GM18870 (cell line): ENCODE measurements at regions not wholly inside any gene's neighbourhood (a gene's known extent, or its start where the extent isn't known, plus 50 kb on each side); places are given as distances from the start of the nearest gene placed in this dataset.
"Not testable (repeated sequence)": the region's sequence is repeated elsewhere in the genome, so short reads cannot be mapped to it uniquely, and the experiment has no call there.

ENCODE experiments used
- ATAC-seq: cut with Tn5 transposase; IDR thresholded peaks from one replicate; pipeline ENCODE4 v1.9.1; 2021; ENCODE audit warnings: moderate library complexity; ENCODE audit not compliant: unreplicated experiment

- no peak for ATAC-seq
These were observed 147.1 kb downstream of the NAA11 start for GRCh38 chr4:79178760-79179159.

DNA sequence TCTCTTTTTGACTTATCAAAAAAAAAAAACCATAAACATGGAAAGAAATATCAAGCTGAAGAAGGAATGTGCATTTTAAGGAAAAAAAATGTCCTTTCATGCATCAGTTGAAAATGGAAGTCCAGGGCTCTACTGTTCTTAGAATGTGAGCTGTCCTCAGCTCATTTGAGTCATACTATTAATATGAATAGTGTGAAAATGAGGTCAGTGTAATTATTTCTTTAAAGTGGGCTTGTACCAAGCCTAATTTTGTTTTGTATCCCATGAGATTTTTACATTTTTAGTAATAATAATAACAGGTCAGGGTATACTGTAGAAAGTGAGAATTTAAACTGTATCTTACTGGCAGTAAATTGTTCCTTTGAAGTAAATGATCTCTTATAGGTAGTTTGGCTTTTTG lies 148.5 kb downstream of the NAA11 start:
- peak; percentile 54 for ATAC-seq

DNA sequence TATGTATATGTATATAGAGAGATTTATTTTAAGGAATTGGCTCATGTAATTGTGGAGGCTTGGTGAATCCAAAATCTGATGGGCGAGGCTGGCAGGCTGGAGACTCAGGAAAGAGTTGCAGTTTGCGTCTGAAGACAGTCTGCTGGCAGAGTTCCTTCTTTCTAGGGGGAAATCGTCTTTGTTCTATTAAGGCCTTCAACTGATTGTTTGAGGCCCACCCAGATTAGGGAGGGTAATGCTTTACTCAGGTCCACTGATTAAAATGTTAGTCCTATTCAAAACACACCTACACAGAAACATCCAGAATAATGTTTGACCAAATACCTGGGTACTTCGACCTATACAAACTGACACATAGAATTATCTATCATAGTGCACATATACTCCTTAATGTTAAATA lies 149.5 kb downstream of the NAA11 start:
- no peak for ATAC-seq

DNA sequence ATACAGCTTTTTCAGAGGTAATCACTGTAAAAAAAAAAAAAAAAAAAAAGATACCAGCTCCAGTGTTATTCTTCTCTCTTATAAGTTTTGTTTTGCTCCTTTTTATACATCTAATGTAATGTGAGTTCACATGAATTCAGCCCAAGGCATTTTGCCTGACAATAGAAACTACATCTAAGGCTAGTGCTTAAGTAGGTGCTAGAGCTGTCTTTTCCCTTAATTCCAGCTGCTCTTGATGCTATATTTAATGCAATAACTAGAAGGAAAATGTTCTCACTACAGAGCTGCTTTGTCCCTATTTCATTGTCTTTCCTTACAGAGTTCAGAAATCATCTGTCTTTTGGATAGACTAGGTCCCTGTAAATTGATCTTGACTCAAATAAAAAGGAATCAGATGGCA lies 150.1 kb downstream of the NAA11 start:
- no peak for ATAC-seq

- no peak for ATAC-seq
These were observed 151.2 kb downstream of the NAA11 start for GRCh38 chr4:79174490-79175252.

DNA sequence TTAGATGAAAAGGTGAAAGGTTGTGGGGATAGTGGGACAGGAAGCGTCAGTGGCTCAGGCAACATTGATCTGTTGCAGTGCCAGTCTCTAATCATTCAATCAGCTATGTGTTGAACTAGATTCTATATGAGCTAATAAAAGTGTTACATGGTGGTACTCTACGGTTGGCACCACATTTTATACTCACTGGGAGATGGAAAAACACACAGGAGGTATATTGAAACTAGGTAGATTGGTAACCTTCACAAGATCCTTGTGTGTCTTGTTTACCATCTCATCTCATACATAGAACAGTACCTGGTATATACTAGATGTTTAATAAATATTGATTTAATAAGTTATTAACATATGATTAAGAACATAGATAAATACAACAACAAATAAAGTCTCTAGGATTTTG lies 152.7 kb downstream of the NAA11 start:
- ATAC-seq: no peak

DNA sequence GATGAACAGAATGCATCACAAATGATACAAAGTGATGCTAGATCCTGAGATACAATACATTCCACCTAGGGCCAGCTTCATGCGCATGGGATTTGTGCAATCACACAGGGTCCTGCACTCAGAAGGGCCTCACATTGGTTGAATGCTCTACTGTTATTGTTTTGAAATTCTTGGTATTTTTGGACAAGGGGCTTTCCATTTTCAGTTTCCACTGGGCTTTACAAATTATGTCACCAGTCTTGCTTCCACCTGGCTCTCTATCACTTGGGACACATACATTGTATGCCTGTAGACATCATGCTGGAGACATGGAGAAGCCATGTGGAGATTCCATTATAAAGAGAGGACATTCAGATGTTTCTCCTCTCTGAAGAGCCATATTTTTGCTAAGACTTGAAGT lies 155.8 kb downstream of the NAA11 start:
- ATAC-seq: peak; percentile 83

GRCh38 chr4:79164907-79165610 lies 160.8 kb downstream of the NAA11 start:
- no peak for ATAC-seq

- ATAC-seq: peak; percentile 73
These were observed 161.8 kb downstream of the NAA11 start for GRCh38 chr4:79163981-79164490.

GRCh38 chr4:79160962-79161361 lies 164.9 kb downstream of the NAA11 start:
- no peak for ATAC-seq

GRCh38 chr4:79158705-79159104 lies 167.2 kb downstream of the NAA11 start:
- ATAC-seq: not testable (repeated sequence)

DNA sequence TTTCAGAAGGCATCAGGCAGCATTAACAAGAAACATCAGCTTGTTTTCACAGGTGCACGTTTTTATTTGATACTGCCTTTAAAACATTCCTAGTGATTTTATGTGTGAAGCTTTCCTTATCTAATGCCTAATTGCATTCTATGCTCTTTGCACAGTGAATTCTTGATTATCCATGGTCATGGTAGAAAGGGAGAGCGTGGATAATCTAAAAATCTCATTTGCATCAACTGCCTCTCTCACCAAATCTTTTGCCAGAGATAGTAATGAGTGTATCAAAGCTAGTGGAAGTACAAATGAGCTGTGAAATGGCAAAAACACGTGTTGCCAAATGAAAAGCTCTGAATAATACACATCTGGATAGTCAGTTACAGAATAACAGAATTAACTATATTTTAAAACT lies 170.5 kb downstream of the NAA11 start:
- ATAC-seq: no peak

GRCh38 chr4:79150820-79151416 lies 174.9 kb downstream of the NAA11 start:
- no peak for ATAC-seq

DNA sequence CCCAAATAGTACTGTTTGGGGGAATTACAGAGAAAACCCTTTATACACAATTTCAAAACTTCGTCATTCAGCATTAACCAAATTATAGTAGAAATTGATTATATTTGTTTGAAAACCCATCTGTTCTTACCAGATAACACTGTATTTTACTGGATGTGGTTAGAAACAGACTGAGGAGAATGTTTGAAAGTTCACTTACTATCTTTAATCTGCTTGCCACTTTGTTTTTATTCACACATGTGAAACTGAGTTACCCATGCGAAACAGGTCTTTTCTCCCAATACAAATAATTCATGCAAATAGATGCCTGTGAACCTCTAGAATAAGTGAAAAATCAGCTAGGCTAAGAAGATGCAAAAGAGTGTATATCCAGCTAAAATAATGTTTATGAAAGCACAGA lies 177.5 kb downstream of the NAA11 start:
- no peak for ATAC-seq

- no peak for ATAC-seq
These were observed 178.6 kb downstream of the NAA11 start for GRCh38 chr4:79147251-79147650.

- ATAC-seq: no peak
These were observed 184.3 kb downstream of the NAA11 start for GRCh38 chr4:79141530-79141929.

- ATAC-seq: no peak
These were observed 191.1 kb downstream of the NAA11 start for GRCh38 chr4:79134767-79135166.

- ATAC-seq: no peak
These were observed 193.0 kb downstream of the NAA11 start for GRCh38 chr4:79132826-79133225.

GRCh38 chr4:79121875-79122358 lies 182.7 kb upstream of the PAQR3 start:
- ATAC-seq: no peak

DNA sequence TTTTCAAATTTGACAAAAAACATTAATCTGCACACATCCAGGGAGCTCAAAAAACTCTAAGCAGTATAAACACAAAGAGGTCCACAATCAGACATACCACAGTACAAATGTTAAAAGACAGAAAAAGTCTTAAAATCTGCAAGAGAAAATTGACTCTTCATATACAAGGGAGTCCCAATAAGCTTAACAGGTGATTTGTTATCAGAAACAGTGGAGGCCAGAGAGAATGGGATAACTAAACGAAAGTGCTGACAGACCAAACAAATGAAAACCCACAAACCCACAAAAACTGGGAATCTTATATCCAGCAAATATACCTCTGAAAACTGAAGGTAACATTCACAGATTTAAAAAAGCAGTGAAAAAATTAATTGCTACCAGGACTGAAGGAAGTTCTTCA lies 182.0 kb upstream of the PAQR3 start:
- no peak for ATAC-seq

GRCh38 chr4:79117051-79117450 lies 177.8 kb upstream of the PAQR3 start:
- ATAC-seq: not testable (repeated sequence)

- no peak for ATAC-seq
These were observed 167.8 kb upstream of the PAQR3 start for GRCh38 chr4:79107014-79107413.
